GM23338 (cell line): ENCODE measurements at regions not wholly inside any gene's neighbourhood (a gene's known extent, or its start where the extent isn't known, plus 50 kb on each side); places are given as distances from the start of the nearest gene placed in this dataset.
"Not testable (repeated sequence)": the region's sequence is repeated elsewhere in the genome, so short reads cannot be mapped to it uniquely, and the experiment has no call there.

Experiments
- ATAC-seq: fragments of 200-7000 bp; cut with Tn5 transposase; 3 replicates; pipeline ENCODE4 v1.9.1; 2020
- DNase-seq: peaks from one replicate; pipeline ENCODE4 v3.0.0-alpha.2; 2015; ENCODE audit warnings: low spot score
- H2AFZ ChIP-seq: fragments of 200-600 bp; sonication (generic); 2 replicates; pipeline ENCODE4 v1.8.0; 2016; ENCODE audit warnings: antibody characterized with exemption, mild to moderate bottlenecking, moderate library complexity
- H3F3A ChIP-seq: fragments of 200-600 bp; sonication (generic); replicated peaks from 2 replicates; pipeline ENCODE4 v1.8.0; 2017; ENCODE audit warnings: antibody characterized with exemption, mixed run types, low read depth
- H3K27ac ChIP-seq: fragments of 200-600 bp; sonication (generic); 2 replicates; pipeline ENCODE4 v1.6.1; 2016; ENCODE audit warnings: low read depth
- H3K27me3 ChIP-seq: fragments of 200-600 bp; sonication (generic); 2 replicates; pipeline ENCODE4 v1.8.0; 2016; ENCODE audit warnings: mild to moderate bottlenecking, mixed run types, moderate library complexity; ENCODE audit not compliant: insufficient read depth
- H3K36me3 ChIP-seq: fragments of 200-600 bp; sonication (generic); 2 replicates; pipeline ENCODE4 v1.8.0; 2016; ENCODE audit warnings: mild to moderate bottlenecking; ENCODE audit not compliant: insufficient read depth
- H3K4me1 ChIP-seq: fragments of 200-600 bp; sonication (generic); 2 replicates; pipeline ENCODE4 v1.8.0; 2016; ENCODE audit warnings: mild to moderate bottlenecking, moderate library complexity; ENCODE audit not compliant: insufficient read depth
- H3K4me2 ChIP-seq: fragments of 200-600 bp; sonication (generic); 2 replicates; pipeline ENCODE4 v1.7.1; 2017; ENCODE audit warnings: mixed run types
- H3K4me3 ChIP-seq: fragments of 200-600 bp; sonication (generic); 2 replicates; pipeline ENCODE4 v1.6.1; 2016; ENCODE audit warnings: mixed run types
- H3K79me2 ChIP-seq: fragments of 200-600 bp; sonication (generic); replicated peaks from 2 replicates; pipeline ENCODE4 v1.8.0; 2017; ENCODE audit warnings: mild to moderate bottlenecking; ENCODE audit not compliant: insufficient read depth
- H3K9me2 ChIP-seq: fragments of 200-600 bp; sonication (generic); 2 replicates; pipeline ENCODE4 v1.8.0; 2017; ENCODE audit not compliant: insufficient read depth
- H4K20me1 ChIP-seq: fragments of 200-600 bp; sonication (generic); replicated peaks from 2 replicates; pipeline ENCODE4 v1.8.0; 2017; ENCODE audit warnings: mild to moderate bottlenecking; ENCODE audit not compliant: insufficient read depth
- H3K27ac Mint-ChIP-seq: 2 replicates; pipeline ENCODE4 v1.8.0; 2020; ENCODE audit warnings: inconsistent platforms, mild to moderate bottlenecking, moderate library complexity, mixed read lengths
- H3K27me3 Mint-ChIP-seq: 3 replicates; pipeline ENCODE4 v1.8.0; 2022; ENCODE audit warnings: low read depth, mild to moderate bottlenecking, moderate library complexity, mixed read lengths, inconsistent platforms; ENCODE audit not compliant: insufficient read depth, poor library complexity
- H3K36me3 Mint-ChIP-seq: 3 replicates; pipeline ENCODE4 v1.8.0; 2021; ENCODE audit warnings: low read depth, mild to moderate bottlenecking, inconsistent platforms, moderate library complexity, mixed read lengths
- H3K4me1 Mint-ChIP-seq: 3 replicates; pipeline ENCODE4 v1.8.0; 2020; ENCODE audit warnings: mild to moderate bottlenecking, inconsistent platforms, mixed read lengths
- H3K4me3 Mint-ChIP-seq: 3 replicates; pipeline ENCODE4 v1.8.0; 2021; ENCODE audit warnings: moderate library complexity, mild to moderate bottlenecking, inconsistent platforms, mixed read lengths
- H3K9me3 Mint-ChIP-seq: 3 replicates; pipeline ENCODE4 v1.8.0; 2020; ENCODE audit warnings: moderate library complexity, mild to moderate bottlenecking, inconsistent platforms, mixed read lengths
- CREB1 ChIP-seq: fragments of 250-450 bp; sonication (Bioruptor Pico); IDR thresholded peaks from 2 replicates; pipeline ENCODE4 v1.5.0; 2020; ENCODE audit warnings: low read depth, mild to moderate bottlenecking, moderate library complexity
- EZH2 ChIP-seq: fragments of 200-600 bp; sonication (generic); IDR thresholded peaks from one replicate; pipeline ENCODE4 v1.8.0; 2017; ENCODE audit warnings: antibody characterized with exemption, mild to moderate bottlenecking, low read depth; ENCODE audit not compliant: unreplicated experiment
- EZH2phosphoT487 ChIP-seq: fragments of 200-600 bp; sonication (generic); IDR thresholded peaks from one replicate; pipeline ENCODE4 v1.8.1; 2018; ENCODE audit warnings: antibody characterized with exemption; ENCODE audit not compliant: unreplicated experiment
- JUNB ChIP-seq: IDR thresholded peaks from one replicate; pipeline ENCODE4 v1.6.1; 2016; ENCODE audit warnings: antibody characterized with exemption; ENCODE audit not compliant: unreplicated experiment
- NANOG ChIP-seq: IDR thresholded peaks from 2 replicates; pipeline ENCODE4 v1.6.1; 2016; ENCODE audit warnings: antibody characterized with exemption, borderline replicate concordance
- POLR2AphosphoS5 ChIP-seq: IDR thresholded peaks from 2 replicates; pipeline ENCODE4 v1.6.1; 2016; ENCODE audit warnings: antibody characterized with exemption, low read depth
- STAT1 ChIP-seq: IDR thresholded peaks from one replicate; pipeline ENCODE4 v1.6.1; 2016; ENCODE audit warnings: antibody characterized with exemption; ENCODE audit not compliant: unreplicated experiment
- ZNF114 ChIP-seq: fragments of 250-450 bp; sonication (Bioruptor Pico); IDR thresholded peaks from 2 replicates; pipeline ENCODE4 v1.5.0; 2020; ENCODE audit warnings: mild to moderate bottlenecking, moderate library complexity
- ZNF331 ChIP-seq: fragments of 250-450 bp; sonication (Bioruptor Pico); IDR thresholded peaks from 2 replicates; pipeline ENCODE4 v1.5.0; 2020; ENCODE audit warnings: low read depth, mild to moderate bottlenecking, moderate library complexity
- TF ChIP-seq, protein P1 (sequence below): IDR thresholded peaks from one replicate; pipeline ENCODE4 v1.6.1; 2018; ENCODE audit warnings: antibody characterized with exemption; ENCODE audit not compliant: unreplicated experiment
- TF ChIP-seq, protein P2 (sequence below), 2 experiments: fragments of 200-600 bp in 1 of 2; sonication (generic) in 1 of 2; conservative IDR thresholded peaks; 2 replicates each; pipeline versions ENCODE4 v1.5.1 to v1.6.1; 2016 to 2017; ENCODE audit warnings: antibody characterized with exemption in 2 of 2, low read depth in 2 of 2, mild to moderate bottlenecking in 2 of 2, moderate library complexity in 1 of 2
- TF ChIP-seq, protein P3 (sequence below): fragments of 250-450 bp; sonication (Bioruptor Pico); IDR thresholded peaks from 2 replicates; pipeline ENCODE4 v1.5.0; 2020; ENCODE audit warnings: mild to moderate bottlenecking, moderate library complexity

DNA sequence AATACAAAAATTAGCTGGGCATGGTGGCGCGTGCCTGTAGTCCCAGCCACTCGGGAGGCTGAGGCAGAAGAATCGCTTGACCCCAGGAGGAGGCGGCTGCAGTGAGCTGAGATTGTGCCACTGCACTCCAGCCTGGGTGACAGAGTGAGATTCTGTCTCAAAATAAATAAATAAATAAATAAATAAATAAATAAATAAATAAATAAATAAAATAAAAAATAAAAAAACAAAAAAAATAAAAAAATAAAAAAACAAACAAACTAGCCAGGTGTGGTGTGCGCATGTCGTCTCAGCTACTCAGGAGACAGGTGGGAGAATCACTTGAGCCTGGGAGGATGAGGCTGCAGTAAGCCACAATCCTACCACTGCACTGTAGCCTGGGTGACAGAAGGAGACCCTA, 175.4 kb downstream of the C9orf152 start:
- H3K27me3 Mint-ChIP-seq = not testable (repeated sequence)

DNA sequence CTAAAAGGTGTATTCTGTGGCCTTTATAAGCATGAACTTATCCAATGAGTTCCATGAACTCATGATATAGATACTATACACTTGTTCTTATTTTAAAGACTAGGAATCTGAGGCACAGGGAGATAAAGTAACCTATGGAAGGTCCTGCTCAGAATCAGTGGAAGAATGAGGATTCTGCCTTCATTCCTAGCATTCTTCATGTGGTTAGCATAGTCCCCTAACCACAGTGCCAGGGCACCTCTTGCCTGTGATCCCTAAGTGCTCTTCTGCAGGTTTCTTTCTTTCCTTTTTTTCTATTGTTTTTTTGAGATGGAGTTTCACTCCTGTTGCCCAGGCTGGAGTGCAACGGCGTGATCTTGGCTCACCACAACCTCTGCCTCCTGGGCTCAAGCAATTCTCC, 174.1 kb downstream of the C9orf152 start:
- no peaks in the 10 kb centered on the region for H3F3A ChIP-seq
- H3K27me3 ChIP-seq = no peaks in the 10 kb centered on the region
- no peak overlapping the region for H3K4me3 ChIP-seq
- H3K4me2 ChIP-seq = no peak overlapping the region
- Mint-ChIP-seq H3K4me1 (peaks cover 16% of the 10 kb centered on the region), H3K9me3 (no peaks in the 10 kb centered on the region), H3K27ac (no peak overlapping the region), H3K27me3 (no peaks in the 10 kb centered on the region), H3K36me3 (no peaks in the 10 kb centered on the region), H3K4me3 (no peak overlapping the region)
- no peak overlapping the region for H3K27ac ChIP-seq
- no peaks in the 10 kb centered on the region; the same call in 1 of the 2 replicates for H4K20me1 ChIP-seq
- H2AFZ ChIP-seq = no peak overlapping the region
- no peaks in the 10 kb centered on the region for H3K9me2 ChIP-seq
- ATAC-seq (peak; percentile 87), DNase-seq (peak; percentile 48)
- no peaks in the 10 kb centered on the region for H3K79me2 ChIP-seq
- H3K4me1 ChIP-seq = peaks cover 7% of the 10 kb centered on the region; the same call in 1 of the 2 replicates
- H3K36me3 ChIP-seq = no peaks in the 10 kb centered on the region
- TF ChIP-seq STAT1 (no peak), ZNF114 (CRISPR knock-in tag) (no peak), POLR2AphosphoS5 (no peak), EZH2phosphoT487 (no peak), EZH2 (no peak), NANOG (no peak), CREB1 (CRISPR knock-in tag) (no peak), JUNB (no peak), ZNF331 (CRISPR knock-in tag) (no peak)
- TF ChIP-seq, protein P1, sequence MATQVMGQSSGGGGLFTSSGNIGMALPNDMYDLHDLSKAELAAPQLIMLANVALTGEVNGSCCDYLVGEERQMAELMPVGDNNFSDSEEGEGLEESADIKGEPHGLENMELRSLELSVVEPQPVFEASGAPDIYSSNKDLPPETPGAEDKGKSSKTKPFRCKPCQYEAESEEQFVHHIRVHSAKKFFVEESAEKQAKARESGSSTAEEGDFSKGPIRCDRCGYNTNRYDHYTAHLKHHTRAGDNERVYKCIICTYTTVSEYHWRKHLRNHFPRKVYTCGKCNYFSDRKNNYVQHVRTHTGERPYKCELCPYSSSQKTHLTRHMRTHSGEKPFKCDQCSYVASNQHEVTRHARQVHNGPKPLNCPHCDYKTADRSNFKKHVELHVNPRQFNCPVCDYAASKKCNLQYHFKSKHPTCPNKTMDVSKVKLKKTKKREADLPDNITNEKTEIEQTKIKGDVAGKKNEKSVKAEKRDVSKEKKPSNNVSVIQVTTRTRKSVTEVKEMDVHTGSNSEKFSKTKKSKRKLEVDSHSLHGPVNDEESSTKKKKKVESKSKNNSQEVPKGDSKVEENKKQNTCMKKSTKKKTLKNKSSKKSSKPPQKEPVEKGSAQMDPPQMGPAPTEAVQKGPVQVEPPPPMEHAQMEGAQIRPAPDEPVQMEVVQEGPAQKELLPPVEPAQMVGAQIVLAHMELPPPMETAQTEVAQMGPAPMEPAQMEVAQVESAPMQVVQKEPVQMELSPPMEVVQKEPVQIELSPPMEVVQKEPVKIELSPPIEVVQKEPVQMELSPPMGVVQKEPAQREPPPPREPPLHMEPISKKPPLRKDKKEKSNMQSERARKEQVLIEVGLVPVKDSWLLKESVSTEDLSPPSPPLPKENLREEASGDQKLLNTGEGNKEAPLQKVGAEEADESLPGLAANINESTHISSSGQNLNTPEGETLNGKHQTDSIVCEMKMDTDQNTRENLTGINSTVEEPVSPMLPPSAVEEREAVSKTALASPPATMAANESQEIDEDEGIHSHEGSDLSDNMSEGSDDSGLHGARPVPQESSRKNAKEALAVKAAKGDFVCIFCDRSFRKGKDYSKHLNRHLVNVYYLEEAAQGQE = no peak
- TF ChIP-seq, protein P2, sequence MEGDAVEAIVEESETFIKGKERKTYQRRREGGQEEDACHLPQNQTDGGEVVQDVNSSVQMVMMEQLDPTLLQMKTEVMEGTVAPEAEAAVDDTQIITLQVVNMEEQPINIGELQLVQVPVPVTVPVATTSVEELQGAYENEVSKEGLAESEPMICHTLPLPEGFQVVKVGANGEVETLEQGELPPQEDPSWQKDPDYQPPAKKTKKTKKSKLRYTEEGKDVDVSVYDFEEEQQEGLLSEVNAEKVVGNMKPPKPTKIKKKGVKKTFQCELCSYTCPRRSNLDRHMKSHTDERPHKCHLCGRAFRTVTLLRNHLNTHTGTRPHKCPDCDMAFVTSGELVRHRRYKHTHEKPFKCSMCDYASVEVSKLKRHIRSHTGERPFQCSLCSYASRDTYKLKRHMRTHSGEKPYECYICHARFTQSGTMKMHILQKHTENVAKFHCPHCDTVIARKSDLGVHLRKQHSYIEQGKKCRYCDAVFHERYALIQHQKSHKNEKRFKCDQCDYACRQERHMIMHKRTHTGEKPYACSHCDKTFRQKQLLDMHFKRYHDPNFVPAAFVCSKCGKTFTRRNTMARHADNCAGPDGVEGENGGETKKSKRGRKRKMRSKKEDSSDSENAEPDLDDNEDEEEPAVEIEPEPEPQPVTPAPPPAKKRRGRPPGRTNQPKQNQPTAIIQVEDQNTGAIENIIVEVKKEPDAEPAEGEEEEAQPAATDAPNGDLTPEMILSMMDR (conservative IDR thresholded peaks at IDR 0.05; ENCODE audit: low read depth in 2 of 2) = no peak
- TF ChIP-seq, protein P3, sequence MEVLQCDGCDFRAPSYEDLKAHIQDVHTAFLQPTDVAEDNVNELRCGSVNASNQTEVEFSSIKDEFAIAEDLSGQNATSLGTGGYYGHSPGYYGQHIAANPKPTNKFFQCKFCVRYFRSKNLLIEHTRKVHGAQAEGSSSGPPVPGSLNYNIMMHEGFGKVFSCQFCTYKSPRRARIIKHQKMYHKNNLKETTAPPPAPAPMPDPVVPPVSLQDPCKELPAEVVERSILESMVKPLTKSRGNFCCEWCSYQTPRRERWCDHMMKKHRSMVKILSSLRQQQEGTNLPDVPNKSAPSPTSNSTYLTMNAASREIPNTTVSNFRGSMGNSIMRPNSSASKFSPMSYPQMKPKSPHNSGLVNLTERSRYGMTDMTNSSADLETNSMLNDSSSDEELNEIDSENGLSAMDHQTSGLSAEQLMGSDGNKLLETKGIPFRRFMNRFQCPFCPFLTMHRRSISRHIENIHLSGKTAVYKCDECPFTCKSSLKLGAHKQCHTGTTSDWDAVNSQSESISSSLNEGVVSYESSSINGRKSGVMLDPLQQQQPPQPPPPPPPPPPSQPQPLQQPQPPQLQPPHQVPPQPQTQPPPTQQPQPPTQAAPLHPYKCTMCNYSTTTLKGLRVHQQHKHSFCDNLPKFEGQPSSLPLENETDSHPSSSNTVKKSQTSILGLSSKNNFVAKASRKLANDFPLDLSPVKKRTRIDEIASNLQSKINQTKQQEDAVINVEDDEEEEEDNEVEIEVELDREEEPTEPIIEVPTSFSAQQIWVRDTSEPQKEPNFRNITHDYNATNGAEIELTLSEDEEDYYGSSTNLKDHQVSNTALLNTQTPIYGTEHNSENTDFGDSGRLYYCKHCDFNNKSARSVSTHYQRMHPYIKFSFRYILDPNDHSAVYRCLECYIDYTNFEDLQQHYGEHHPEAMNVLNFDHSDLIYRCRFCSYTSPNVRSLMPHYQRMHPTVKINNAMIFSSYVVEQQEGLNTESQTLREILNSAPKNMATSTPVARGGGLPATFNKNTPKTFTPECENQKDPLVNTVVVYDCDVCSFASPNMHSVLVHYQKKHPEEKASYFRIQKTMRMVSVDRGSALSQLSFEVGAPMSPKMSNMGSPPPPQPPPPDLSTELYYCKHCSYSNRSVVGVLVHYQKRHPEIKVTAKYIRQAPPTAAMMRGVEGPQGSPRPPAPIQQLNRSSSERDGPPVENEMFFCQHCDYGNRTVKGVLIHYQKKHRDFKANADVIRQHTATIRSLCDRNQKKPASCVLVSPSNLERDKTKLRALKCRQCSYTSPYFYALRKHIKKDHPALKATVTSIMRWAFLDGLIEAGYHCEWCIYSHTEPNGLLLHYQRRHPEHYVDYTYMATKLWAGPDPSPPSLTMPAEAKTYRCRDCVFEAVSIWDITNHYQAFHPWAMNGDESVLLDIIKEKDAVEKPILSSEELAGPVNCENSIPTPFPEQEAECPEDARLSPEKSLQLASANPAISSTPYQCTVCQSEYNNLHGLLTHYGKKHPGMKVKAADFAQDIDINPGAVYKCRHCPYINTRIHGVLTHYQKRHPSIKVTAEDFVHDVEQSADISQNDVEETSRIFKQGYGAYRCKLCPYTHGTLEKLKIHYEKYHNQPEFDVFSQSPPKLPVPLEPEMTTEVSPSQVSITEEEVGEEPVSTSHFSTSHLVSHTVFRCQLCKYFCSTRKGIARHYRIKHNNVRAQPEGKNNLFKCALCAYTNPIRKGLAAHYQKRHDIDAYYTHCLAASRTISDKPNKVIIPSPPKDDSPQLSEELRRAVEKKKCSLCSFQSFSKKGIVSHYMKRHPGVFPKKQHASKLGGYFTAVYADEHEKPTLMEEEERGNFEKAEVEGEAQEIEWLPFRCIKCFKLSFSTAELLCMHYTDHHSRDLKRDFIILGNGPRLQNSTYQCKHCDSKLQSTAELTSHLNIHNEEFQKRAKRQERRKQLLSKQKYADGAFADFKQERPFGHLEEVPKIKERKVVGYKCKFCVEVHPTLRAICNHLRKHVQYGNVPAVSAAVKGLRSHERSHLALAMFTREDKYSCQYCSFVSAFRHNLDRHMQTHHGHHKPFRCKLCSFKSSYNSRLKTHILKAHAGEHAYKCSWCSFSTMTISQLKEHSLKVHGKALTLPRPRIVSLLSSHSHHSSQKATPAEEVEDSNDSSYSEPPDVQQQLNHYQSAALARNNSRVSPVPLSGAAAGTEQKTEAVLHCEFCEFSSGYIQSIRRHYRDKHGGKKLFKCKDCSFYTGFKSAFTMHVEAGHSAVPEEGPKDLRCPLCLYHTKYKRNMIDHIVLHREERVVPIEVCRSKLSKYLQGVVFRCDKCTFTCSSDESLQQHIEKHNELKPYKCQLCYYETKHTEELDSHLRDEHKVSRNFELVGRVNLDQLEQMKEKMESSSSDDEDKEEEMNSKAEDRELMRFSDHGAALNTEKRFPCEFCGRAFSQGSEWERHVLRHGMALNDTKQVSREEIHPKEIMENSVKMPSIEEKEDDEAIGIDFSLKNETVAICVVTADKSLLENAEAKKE (CRISPR knock-in tag) = no peak

More for the DNA sequence above, 175.4 kb downstream of the C9orf152 start:
- not testable (repeated sequence) for ATAC-seq, H3F3A ChIP-seq, H3K36me3 Mint-ChIP-seq, H3K36me3 ChIP-seq, H3K4me3 Mint-ChIP-seq, H3K27me3 ChIP-seq, H3K9me2 ChIP-seq, DNase-seq, H3K9me3 Mint-ChIP-seq, H3K27ac Mint-ChIP-seq, H3K27ac ChIP-seq, H3K4me2 ChIP-seq, H3K4me3 ChIP-seq, H3K4me1 ChIP-seq, H3K79me2 ChIP-seq, H2AFZ ChIP-seq, H4K20me1 ChIP-seq
- peaks cover 24% of the 10 kb centered on the region for H3K4me1 Mint-ChIP-seq
